ENCODE measurements at regions not wholly inside any gene's neighbourhood (a gene's known extent, or its start where the extent isn't known, plus 50 kb on each side); places are given as distances from the start of the nearest gene placed in this dataset.

- no peak for DNase-seq (ENCODE audit: extremely low spot score)
- POLR2A ChIA-PET: no interaction called here
- CTCF ChIA-PET: interaction anchor here (0.9 kb wide), 1 partner anchor 34 kb away, joined by 3 read pairs; no protein-coding TSS in a partner anchor
- TF ChIP-seq ARNT (IDR thresholded peaks at IDR 0.05) (no peak), SP1 (IDR thresholded peaks at IDR 0.05) (no peak), FOXK2 (IDR thresholded peaks at IDR 0.05) (no peak), TARDBP (IDR thresholded peaks at IDR 0.05) (no peak), CTBP1 (IDR thresholded peaks at IDR 0.05; ENCODE audit: borderline replicate concordance) (no peak), NFRKB (IDR thresholded peaks at IDR 0.05) (no peak), ZNF384 (IDR thresholded peaks at IDR 0.05) (no peak)
Measured at GRCh38 chr4:177012918-177013545, 220.3 kb upstream of the VEGFC start.

- CTCF ChIA-PET: no interaction called here
- POLR2A ChIA-PET: no interaction called here
- no peak for DNase-seq (ENCODE audit: extremely low spot score)
- TF ChIP-seq ZNF384 (IDR thresholded peaks at IDR 0.05) (no peak), SUZ12 (IDR thresholded peaks at IDR 0.05) (no peak), NFRKB (IDR thresholded peaks at IDR 0.05) (no peak)
Measured at GRCh38 chr4:177016541-177017141, 223.9 kb upstream of the VEGFC start.

DNA sequence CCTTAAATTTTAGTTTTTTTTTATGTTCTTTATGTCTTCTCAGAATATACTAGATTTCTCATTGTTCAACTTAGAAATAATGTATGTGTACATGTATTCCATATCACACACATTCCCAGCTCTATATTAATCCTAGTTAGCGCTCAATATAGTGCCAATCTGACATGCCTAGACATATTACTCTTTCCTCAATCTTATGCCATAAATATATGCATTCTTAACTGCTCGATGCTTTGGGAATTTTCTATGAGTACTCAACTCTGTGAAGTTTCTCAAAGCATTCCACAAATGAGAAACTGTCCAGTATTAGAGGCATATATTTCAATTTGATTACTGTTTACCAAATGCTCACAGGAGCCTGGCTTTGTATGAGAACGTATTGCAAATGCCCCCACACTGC, 231.2 kb upstream of the VEGFC start:
- no peak for DNase-seq (ENCODE audit: extremely low spot score)
- TF ChIP-seq ARNT (IDR thresholded peaks at IDR 0.05) (no peak), BHLHE40 (IDR thresholded peaks at IDR 0.05; ENCODE audit: borderline replicate concordance) (no peak), FOXM1 (IDR thresholded peaks at IDR 0.05; ENCODE audit: borderline replicate concordance) (no peak), SUZ12 (IDR thresholded peaks at IDR 0.05) (no peak)
- POLR2A ChIA-PET: no interaction called here
- CTCF ChIA-PET: no interaction called here

DNA sequence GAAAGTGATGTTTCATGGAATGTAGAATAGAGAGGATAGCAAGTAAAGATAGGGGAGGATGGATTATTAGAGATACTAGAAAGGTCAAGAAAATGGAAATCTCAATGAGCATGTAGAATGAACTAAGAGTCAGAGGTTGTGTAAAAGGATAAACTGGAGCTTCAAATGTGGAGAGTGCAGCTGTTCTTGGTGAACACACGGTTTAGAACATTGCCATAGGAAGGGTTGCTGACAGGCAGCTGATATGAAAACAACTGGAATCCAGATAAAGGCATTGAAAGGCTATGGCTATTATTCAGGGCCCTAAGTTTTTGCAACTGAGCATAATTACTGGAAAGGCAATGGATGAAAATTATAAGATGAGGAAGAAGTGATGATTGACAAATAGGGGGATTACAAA, 239.6 kb upstream of the VEGFC start:
- ChIA-PET CTCF (interaction anchor here (1.8 to 2.4 kb wide), 2 partner anchors 12 to 15 kb away, joined by 5 to 13 read pairs; no protein-coding TSS in a partner anchor), POLR2A (no interaction called here)
- DNase-seq (ENCODE audit: extremely low spot score): no peak
- TF ChIP-seq SUZ12 (IDR thresholded peaks at IDR 0.05) (no peak), ARNT (IDR thresholded peaks at IDR 0.05) (no peak), FOXK2 (IDR thresholded peaks at IDR 0.05) (no peak), NFRKB (IDR thresholded peaks at IDR 0.05) (no peak), BHLHE40 (IDR thresholded peaks at IDR 0.05; ENCODE audit: borderline replicate concordance) (no peak), FOXM1 (IDR thresholded peaks at IDR 0.05; ENCODE audit: borderline replicate concordance) (no peak), SP1 (IDR thresholded peaks at IDR 0.05) (no peak), LEF1 (IDR thresholded peaks at IDR 0.05; ENCODE audit: borderline replicate concordance) (no peak), FOXA1 (IDR thresholded peaks at IDR 0.05) (no peak), ELF4 (IDR thresholded peaks at IDR 0.05) (no peak), TARDBP (IDR thresholded peaks at IDR 0.05) (no peak), HDGF (IDR thresholded peaks at IDR 0.05; ENCODE audit: borderline replicate concordance) (no peak), L3MBTL2 (conservative IDR thresholded peaks at IDR 0.05) (no peak), CTBP1 (IDR thresholded peaks at IDR 0.05; ENCODE audit: borderline replicate concordance) (no peak), ZNF384 (IDR thresholded peaks at IDR 0.05) (no peak)
- TF ChIP-seq, protein P1, sequence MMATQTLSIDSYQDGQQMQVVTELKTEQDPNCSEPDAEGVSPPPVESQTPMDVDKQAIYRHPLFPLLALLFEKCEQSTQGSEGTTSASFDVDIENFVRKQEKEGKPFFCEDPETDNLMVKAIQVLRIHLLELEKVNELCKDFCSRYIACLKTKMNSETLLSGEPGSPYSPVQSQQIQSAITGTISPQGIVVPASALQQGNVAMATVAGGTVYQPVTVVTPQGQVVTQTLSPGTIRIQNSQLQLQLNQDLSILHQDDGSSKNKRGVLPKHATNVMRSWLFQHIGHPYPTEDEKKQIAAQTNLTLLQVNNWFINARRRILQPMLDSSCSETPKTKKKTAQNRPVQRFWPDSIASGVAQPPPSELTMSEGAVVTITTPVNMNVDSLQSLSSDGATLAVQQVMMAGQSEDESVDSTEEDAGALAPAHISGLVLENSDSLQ (IDR thresholded peaks at IDR 0.05): no peak

- POLR2A ChIA-PET: no interaction called here
- CTCF ChIA-PET: interaction anchor here (1.8 to 2.4 kb wide), 2 partner anchors 11 to 14 kb away, joined by 5 to 13 read pairs; no protein-coding TSS in a partner anchor
- TF ChIP-seq FOXA1 (IDR thresholded peaks at IDR 0.05) (no peak), NFRKB (IDR thresholded peaks at IDR 0.05) (no peak), FOXK2 (IDR thresholded peaks at IDR 0.05) (no peak), ELF4 (IDR thresholded peaks at IDR 0.05) (no peak)
- DNase-seq (ENCODE audit: extremely low spot score): peak; percentile 9
Measured at GRCh38 chr4:177033135-177033534, 240.4 kb upstream of the VEGFC start.

- no peak for DNase-seq (ENCODE audit: extremely low spot score)
- CTCF ChIA-PET: interaction anchor here (1.8 to 2.4 kb wide), 2 partner anchors 11 to 14 kb away, joined by 5 to 13 read pairs; no protein-coding TSS in a partner anchor
- POLR2A ChIA-PET: no interaction called here
- no peak for TF ChIP-seq BHLHE40 (IDR thresholded peaks at IDR 0.05; ENCODE audit: borderline replicate concordance)
Measured at GRCh38 chr4:177033632-177034031, 240.9 kb upstream of the VEGFC start.

- ChIA-PET POLR2A (no interaction called here), CTCF (no interaction called here)
- TF ChIP-seq HDGF (IDR thresholded peaks at IDR 0.05; ENCODE audit: borderline replicate concordance) (no peak), SP1 (IDR thresholded peaks at IDR 0.05) (no peak), FOXM1 (IDR thresholded peaks at IDR 0.05; ENCODE audit: borderline replicate concordance) (no peak), LEF1 (IDR thresholded peaks at IDR 0.05; ENCODE audit: borderline replicate concordance) (no peak), FOXK2 (IDR thresholded peaks at IDR 0.05) (no peak), BHLHE40 (IDR thresholded peaks at IDR 0.05; ENCODE audit: borderline replicate concordance) (no peak), FOXA1 (IDR thresholded peaks at IDR 0.05) (no peak), SUZ12 (IDR thresholded peaks at IDR 0.05) (no peak), ARNT (IDR thresholded peaks at IDR 0.05) (no peak), ZNF384 (IDR thresholded peaks at IDR 0.05) (no peak), CTBP1 (IDR thresholded peaks at IDR 0.05; ENCODE audit: borderline replicate concordance) (no peak), NFRKB (IDR thresholded peaks at IDR 0.05) (no peak), L3MBTL2 (conservative IDR thresholded peaks at IDR 0.05) (no peak), TARDBP (IDR thresholded peaks at IDR 0.05) (no peak)
- TF ChIP-seq, protein P1 (IDR thresholded peaks at IDR 0.05): no peak
Measured at GRCh38 chr4:177041356-177041755, 248.6 kb upstream of the VEGFC start.

More at GRCh38 chr4:177041356-177041755, 248.6 kb upstream of the VEGFC start:
- no peak for DNase-seq (ENCODE audit: extremely low spot score)

Data from HEK293T (cell line).